ENCODE measurements at regions not wholly inside any gene's neighbourhood (a gene's known extent, or its start where the extent isn't known, plus 50 kb on each side); places are given as distances from the start of the nearest gene placed in this dataset.
"Not testable (repeated sequence)": the region's sequence is repeated elsewhere in the genome, so short reads cannot be mapped to it uniquely, and the experiment has no call there.

DNA sequence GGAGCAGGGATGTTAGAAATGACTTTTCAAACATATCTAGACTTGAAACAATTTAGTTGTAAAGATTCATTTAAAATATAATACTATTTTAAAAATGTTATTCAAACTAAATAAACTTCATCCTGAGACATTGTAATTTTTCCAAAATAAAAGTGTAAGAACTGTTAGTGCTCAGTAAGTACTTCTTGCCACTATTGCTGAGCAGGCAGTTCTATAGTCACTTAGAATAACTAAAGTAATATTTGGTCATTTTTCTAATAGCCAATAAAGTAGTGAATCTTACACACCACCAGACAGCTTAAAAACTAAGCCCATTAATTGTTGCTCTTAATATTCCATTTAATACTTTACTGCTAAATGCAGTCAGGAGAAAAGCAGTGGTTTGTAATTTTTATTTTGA, 1120.0 kb upstream of the CDH10 start:
- intact Hi-C loops (cut with DNase I) = no loop called here
- no peak for ATAC-seq
- no peak for DNase-seq (ENCODE audit: missing footprints)

DNA sequence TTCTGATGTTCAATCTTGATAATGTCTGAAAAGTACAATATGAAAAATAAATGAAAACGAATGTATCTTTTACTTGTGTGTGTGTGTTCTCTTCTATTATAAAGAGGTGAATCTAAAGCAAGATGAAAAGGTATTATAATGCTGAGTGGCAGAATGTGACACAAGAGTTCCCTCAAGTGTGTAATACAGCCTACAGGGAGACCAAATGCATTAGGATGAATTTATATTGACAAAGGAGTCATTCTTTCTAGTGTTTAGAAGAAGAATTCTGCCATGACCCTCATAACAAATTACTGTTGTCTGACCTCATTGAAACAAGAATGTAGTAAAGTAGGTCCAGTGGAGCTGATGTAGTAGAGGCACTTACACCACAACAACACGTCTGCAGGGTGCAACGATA, 1119.0 kb upstream of the CDH10 start:
- DNase-seq (ENCODE audit: missing footprints) = no peak
- ATAC-seq = no peak
- intact Hi-C loops (cut with DNase I) = no loop called here

DNA sequence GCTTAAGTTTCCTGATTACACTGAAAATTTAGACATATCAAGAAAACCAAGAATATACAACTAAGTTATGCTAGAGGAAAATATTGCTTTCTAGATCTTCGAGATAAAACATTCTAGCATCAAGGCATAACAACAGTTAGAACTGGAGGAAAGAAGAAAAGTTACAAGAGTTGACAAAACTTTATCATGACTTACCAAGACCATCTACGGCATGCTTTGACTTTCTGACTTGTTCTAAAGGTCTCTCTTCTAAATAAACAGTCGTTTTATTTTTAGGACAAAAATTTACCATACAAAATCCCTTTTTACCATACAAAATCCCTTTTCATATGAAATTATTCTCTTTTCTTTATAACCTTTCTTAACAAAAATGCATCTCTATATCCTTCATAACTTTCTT, 1110.1 kb upstream of the CDH10 start:
- intact Hi-C loops (cut with DNase I) = no loop called here
- DNase-seq (ENCODE audit: missing footprints) = no peak
- no peak for ATAC-seq

DNA sequence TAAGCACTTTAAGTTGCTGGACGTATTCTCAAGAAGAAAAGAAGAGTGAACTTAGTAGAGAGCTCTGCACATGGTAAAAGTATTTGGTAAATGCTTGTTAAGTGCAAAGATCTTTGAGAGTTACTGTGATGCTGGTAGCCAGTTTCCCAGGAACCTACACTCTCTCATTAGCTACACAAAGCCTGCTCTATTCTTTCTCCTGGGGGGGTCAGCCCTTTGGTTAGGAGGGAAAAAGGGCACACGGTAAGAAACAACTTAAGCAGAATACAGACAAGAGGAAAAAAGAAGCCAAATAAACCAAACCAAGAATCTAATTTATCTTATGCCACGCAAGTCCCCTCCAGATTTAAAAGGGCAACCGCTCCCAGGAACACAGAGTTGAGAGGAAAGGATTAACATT, 1100.1 kb upstream of the CDH10 start:
- intact Hi-C loops (cut with DNase I) = no loop called here
- DNase-seq (ENCODE audit: missing footprints) = no peak
- ATAC-seq = no peak

DNA sequence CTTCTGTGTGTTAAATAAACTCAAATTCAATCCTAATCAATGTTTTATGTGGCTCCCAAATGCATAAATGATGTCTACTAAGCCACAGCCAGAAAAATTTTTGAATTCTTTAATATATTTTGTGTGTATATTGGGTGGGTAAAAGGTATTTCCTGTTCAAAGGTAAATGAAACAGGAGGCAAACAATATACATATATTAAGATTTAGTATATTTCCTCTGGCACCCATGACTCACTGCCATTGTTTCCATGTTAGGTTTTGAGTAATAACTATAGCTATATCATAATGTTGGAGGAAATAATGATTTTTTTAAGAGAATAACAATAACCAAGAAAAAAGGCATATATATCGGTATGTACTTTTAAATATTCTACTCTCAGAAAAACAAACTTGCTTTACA, 1071.9 kb upstream of the CDH10 start:
- ATAC-seq (no peak), DNase-seq (ENCODE audit: missing footprints) (no peak)
- intact Hi-C loops (cut with DNase I) = no loop called here

DNA sequence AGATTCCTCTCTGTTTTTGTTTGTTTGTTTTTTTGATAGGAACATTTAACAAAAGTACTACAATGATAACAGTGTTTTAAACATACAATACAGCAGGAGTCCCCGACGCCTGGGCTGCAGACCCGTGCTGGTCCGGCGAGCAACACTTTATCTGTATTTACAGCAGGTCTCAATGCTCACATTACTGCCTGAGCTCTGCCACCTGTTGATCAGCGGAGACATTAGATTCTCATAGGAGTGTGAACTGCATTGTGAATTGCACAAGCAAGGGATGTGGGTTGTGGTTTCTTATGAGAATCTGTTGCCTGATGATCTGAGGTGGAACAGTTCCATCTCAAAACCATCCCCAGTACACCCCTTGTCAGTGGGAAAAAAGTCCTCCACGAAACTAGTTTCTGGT, 1068.5 kb upstream of the CDH10 start:
- DNase-seq (ENCODE audit: missing footprints) (no peak), ATAC-seq (no peak)
- intact Hi-C loops (cut with DNase I) = no loop called here

DNA sequence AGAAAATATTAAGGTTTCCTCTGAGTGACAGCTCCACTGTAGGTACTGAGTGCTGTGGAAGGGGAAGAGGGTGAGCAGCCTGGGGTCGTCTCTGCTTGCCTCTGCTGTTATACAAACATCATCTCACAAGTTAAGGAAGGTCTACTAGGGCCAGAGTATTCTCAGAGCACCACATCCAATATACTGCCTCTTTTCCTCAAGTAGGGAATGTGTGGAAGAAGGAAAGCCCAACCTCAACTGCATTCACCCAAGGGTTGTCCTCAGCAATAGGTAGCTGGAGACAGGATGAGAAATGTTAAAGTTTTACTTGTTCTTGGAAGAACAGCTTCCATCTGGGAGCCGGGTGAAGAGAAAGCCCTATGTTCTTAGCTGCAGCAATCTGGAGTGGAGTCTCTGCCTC, 1062.3 kb upstream of the CDH10 start:
- ATAC-seq (no peak), DNase-seq (ENCODE audit: missing footprints) (no peak)
- intact Hi-C loops (cut with DNase I) = no loop called here

DNA sequence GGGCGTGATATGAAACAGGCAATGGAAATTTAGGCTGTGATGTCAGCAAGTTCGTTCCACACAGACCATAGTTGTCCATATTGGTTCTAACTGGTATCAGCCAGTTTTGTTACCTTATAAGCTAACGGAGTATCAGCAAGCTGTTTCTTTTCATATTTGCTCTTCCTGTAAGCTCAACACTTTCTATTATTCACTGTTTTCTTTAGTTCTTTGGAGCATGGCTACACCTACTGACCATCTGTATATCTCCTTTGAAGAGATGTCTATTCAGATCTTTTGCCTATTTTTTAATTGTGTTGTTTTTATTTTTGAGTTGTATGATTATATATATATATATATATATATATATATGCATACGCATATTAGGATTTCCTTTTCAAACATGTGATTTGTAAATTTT, 1057.2 kb upstream of the CDH10 start:
- ATAC-seq (no peak), DNase-seq (ENCODE audit: missing footprints) (no peak)
- intact Hi-C loops (cut with DNase I) = no loop called here

DNA sequence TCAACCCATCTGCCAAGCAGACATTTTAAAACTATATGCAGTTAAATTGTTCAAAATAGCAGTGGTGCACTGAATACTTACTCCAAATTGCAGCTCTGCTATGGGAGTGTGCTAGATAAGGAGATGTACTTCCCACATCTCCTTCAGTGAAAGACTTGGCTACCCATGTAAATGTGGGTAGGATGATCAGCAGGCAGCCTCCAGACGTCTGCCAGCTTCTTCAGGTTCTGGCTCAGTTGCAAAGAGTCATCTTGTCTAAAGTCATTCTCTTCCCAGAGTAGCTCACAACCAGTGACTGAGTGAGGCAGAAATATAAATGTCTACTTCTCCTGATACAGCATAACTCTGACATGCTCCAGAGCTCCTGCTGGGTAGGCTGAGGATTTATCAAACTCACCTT, 1050.0 kb upstream of the CDH10 start:
- DNase-seq (ENCODE audit: missing footprints) = no peak
- intact Hi-C loops (cut with DNase I) = no loop called here
- no peak for ATAC-seq

DNA sequence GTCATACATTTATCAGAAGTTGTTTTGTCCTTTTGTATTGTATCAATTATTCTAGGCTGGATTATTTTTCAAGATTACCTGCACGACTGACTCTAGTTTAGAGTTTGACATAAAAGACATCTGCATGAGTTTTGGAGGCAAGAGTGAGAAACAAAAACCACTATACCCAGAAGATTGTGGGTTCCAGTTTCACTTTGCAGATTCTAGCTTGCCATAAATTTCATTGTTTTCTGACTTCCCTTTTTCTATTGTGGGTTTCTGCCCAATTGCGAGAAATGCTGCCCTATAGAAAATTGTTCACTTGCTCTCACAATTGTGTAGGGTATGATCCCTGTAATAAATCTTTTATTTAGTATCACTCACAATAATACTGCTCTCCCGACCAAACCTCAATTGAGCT, 1043.4 kb upstream of the CDH10 start:
- intact Hi-C loops (cut with DNase I) = no loop called here
- no peak for DNase-seq (ENCODE audit: missing footprints)
- ATAC-seq = no peak

DNA sequence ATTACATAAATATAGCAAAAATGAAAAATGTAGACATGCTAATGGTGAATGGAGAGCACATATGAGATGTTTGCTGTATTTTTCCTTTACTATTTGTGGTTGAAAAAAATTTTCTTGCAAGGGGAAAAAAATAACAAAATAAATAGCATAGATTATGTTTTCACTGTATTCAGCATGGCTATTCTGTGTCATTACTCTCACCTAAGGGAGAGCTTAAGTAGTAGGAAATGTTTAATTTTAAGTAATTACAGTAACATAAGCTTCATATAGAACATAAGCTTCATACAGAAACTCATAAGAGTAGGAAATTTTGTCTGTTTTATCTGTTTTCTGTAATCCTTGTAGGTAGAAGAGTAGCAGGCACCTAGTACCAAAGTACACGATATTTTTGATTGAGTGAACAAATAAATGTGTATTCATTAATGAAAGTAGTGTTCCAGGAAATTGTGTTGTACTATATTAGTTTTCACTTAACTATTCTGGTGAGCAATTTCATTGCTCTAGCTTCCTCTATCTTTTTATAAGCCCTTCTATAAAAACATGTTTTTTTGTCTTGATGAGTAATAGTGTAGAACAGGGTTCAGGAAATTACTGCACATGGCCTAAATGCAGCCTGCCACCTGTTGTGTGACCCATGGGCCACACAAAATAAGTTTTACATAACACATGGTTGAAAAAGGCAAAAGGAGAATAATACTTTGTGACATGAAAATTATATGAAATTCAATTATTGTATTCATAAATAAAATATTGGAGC, 1025.0 kb upstream of the CDH10 start:
- intact Hi-C loops (cut with DNase I) = no loop called here
- no peak for ATAC-seq
- no peak for DNase-seq (ENCODE audit: missing footprints)

DNA sequence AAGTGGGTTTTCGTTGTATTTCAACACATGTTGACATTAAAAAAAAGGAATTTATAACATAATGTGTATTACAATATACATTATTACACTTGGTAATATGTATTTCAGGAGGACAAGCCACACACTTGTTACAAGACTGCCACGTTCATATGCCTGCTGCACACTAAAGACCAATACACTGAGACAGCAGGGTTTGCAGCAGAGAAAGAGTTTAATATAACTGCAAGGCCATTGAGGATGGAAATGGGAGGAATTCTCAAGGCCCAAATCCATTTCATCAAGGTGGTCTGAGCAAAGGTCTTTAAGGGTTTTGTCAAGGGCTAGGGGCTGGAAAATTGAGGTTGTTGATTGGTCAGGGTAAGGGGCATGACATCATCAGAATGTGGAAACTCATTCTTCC, 1017.8 kb upstream of the CDH10 start:
- no peak for DNase-seq (ENCODE audit: missing footprints)
- no peak for ATAC-seq
- intact Hi-C loops (cut with DNase I) = no loop called here

DNA sequence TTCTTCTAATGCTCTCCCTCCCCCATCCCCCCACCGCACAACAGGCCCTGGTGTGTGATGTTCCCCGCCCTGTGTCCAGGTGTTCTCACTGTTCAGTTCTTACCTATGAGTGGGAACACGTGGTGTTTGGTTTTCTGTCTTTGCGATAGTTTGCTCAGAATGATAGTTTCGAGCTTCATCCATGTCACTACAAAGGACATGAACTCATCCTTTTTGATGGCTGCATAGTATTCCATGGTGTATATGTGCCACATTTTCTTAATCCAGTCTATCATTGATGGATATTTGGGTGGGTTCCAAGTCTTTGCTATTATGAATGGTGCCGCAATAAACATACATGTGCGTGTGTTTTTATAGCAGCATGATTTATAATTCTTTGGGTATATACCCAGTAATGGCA, 1005.5 kb upstream of the CDH10 start:
- ATAC-seq; intact Hi-C loops (cut with DNase I); DNase-seq (ENCODE audit: missing footprints): not testable (repeated sequence)

DNA sequence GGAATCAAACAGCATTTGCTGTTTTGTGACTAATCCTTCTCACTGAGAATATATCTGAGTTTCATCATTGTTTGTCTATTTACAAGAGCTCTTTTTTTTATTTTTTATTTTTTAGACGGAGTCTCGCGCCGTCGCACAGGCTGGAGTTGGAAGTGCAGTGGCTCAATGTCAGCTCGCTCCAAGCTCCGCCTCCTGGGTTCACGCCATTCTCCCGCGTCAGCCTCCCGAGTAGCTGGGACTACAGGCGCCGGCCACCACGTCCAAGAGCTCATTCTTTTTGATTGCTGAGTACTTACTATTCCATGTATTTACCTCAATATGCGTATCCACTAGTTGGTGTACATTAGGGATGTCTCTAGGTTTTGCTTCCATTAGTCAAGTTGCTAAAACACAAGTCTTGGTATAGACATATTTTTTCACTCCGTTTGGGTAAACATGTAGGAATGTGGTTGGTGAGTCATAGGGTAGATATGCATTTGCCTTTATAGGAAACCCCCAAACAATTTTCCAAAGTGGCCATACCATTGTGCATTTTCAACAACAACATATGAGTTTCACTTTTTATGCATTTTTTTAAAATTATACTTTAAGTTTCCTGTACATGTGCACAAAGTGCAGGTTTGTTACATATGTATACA, 1005.0 kb upstream of the CDH10 start:
- intact Hi-C loops (cut with DNase I) = no loop called here
- no peak for ATAC-seq
- peak; percentile 58 for DNase-seq (ENCODE audit: missing footprints)

DNA sequence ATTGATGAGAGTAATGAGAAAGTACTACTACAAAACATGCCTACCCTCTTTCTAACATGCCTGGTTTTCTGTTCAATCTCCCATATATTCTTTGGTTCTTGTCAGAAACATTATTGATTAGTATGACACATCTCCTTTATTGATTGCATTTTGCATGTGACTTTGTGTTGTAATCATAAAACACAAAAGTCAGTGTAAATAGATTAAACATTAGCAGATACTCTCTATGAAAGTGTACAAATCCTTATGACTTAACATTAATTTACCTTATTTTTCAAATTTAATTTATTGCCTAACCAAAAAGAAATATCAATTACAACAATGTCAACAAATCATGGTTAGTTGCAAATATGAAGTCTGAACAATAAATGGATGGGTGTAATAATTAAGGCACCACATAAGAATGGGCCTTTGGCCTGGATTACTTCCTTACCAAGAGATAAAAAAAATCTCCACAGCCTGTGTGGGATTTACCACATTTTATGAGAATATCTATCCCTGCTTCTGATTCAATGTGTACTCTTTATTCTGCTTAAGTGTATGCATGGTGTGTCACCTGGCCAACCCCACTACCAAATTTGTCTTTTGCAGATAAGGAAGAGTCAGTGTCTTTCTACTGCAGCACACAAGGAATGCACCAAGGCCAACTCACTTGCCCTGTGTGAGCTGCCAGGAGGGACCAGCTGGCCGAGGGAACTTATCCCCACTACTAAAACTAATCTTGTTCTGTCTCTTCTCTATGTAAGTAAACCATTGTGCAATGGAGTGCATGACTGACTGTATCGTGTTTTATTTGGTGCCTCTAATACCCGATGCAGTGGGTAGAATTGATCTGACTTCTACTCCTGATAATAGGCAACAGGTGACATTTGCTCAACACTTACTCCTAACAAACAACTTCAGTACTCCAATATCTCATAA, 1001.9 kb upstream of the CDH10 start:
- no peak for ATAC-seq
- intact Hi-C loops (cut with DNase I) = no loop called here
- no peak for DNase-seq (ENCODE audit: missing footprints)

DNA sequence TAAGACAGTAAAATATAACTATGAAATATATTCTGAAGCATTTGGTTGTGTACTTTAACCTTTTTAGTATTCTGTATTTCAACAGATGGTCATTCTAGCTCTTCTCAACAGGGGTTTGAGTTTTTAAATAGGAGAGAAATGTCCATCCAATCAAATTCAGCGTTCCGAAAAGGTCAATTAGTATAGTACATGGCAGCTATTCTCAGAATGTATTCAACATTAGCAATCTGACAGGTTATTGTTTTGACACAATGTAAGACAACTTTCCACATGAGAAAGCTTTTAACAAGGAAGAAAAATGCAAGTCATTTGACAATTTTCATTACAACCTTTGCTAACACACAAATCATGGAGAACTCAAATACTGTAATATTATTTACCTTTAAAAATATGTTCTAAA, 996.3 kb upstream of the CDH10 start:
- DNase-seq (ENCODE audit: missing footprints) (no peak), ATAC-seq (no peak)
- intact Hi-C loops (cut with DNase I) = no loop called here

DNA sequence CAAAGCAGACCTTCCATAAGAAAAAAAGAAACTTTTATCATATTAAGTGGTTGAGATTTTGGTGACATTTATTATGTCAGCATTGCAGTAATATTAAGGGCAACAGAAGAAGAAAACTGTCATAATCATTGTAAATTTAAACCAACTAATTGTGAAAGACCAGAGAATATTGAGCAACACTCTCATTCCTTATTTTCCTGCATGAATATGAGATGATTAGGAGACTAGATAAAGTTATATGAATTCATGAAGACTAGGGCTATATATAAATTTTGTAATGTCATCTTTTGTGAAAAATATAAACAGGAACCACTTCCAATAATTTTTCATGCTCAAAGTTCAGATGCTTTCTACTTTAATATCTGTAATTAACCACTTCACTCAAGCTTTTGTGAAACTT, 974.5 kb upstream of the CDH10 start:
- ATAC-seq (no peak), DNase-seq (ENCODE audit: missing footprints) (no peak)
- intact Hi-C loops (cut with DNase I) = no loop called here

DNA sequence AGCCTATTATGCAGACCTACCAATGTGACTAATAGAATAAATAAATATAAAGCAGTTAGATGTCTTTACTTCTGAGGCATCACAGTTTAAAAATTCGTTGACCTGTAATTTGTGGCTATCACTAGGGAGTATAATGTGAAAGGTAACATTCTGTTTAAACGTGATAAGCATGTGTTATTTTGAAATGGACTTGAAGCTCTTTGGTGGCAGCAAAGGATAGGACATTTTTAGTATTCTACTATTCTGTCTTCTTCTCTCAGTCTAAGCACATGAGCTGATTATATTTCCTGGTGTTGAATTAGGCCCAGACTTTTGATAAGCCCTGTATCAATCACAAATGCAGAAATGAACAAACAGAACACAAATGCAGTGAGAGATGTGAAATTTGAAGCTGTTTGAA, 974.0 kb upstream of the CDH10 start:
- intact Hi-C loops (cut with DNase I) = no loop called here
- DNase-seq (ENCODE audit: missing footprints) = no peak
- ATAC-seq = no peak

DNA sequence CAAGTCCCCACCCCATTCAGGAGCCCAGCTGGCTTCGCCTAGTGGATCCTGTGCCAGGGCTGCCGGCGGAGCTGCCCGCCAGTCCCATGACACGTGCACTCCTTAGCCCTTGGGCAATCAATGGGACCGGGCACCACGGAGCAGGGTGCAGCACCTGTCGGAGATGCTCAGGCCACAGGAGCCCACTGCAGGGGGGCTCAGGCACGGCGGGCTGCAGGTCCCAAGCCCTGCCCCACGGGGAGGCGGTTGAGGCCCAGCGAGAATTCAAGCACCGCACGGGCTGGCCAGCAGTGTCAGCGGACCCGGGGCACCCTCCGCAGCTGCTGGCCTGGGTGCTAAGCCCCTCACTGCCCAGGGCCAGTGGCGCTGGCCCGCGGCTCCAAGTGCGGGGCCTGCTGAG, 969.7 kb upstream of the CDH10 start:
- ATAC-seq (no peak), DNase-seq (ENCODE audit: missing footprints) (no peak)
- intact Hi-C loops (cut with DNase I) = no loop called here

DNA sequence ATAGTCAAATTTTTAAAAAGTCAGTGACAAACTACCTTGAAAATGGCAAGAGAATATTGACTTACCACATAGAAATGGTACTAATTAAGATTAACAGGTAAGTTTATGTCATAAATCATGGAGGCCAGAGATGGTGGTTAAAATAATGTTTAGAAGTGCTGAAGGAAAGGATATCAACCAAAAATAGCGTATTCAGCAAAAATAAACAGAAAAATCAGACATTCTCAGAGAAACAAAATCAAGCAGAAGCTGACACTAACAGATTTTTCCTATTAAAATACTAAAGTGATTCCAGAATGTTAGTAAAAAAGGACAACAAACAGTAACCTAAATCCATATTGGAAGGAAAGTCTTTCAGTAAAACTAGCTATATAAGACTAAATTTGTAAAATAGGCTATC, 959.9 kb upstream of the CDH10 start:
- DNase-seq (ENCODE audit: missing footprints) (no peak), ATAC-seq (no peak)
- intact Hi-C loops (cut with DNase I) = no loop called here
